ENCODE measurements at regions not wholly inside any gene's neighbourhood (a gene's known extent, or its start where the extent isn't known, plus 50 kb on each side); places are given as distances from the start of the nearest gene placed in this dataset.

DNA sequence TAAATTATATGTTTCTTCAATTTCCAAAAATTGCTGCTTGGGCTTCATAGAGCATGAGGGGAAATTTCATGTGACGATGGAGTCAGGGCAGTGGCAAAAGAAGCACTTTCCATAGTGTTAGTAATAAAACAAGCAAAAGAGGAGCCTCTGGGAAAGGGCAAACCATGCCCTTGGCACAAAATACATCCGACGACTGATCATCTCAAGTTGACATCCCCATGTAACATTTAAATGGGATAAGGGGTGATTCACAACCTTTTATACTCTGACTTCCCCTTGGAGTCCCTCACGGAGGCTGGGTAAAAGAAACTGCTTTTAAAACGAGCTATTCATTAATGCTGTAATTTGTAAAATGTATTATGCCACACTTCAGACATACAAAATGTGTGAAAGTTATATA lies 161.4 kb upstream of the DMRT1 start:
- TF ChIP-seq, protein P1, sequence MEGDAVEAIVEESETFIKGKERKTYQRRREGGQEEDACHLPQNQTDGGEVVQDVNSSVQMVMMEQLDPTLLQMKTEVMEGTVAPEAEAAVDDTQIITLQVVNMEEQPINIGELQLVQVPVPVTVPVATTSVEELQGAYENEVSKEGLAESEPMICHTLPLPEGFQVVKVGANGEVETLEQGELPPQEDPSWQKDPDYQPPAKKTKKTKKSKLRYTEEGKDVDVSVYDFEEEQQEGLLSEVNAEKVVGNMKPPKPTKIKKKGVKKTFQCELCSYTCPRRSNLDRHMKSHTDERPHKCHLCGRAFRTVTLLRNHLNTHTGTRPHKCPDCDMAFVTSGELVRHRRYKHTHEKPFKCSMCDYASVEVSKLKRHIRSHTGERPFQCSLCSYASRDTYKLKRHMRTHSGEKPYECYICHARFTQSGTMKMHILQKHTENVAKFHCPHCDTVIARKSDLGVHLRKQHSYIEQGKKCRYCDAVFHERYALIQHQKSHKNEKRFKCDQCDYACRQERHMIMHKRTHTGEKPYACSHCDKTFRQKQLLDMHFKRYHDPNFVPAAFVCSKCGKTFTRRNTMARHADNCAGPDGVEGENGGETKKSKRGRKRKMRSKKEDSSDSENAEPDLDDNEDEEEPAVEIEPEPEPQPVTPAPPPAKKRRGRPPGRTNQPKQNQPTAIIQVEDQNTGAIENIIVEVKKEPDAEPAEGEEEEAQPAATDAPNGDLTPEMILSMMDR (IDR thresholded peaks at IDR 0.05 in 8 of 11, conservative IDR thresholded peaks at IDR 0.05 in 3 of 11): no peak
- TF ChIP-seq POLR2A (IDR thresholded peaks at IDR 0.05): no peak
